ENCODE measurements at regions not wholly inside any gene's neighbourhood (a gene's known extent, or its start where the extent isn't known, plus 50 kb on each side); places are given as distances from the start of the nearest gene placed in this dataset.

DNA sequence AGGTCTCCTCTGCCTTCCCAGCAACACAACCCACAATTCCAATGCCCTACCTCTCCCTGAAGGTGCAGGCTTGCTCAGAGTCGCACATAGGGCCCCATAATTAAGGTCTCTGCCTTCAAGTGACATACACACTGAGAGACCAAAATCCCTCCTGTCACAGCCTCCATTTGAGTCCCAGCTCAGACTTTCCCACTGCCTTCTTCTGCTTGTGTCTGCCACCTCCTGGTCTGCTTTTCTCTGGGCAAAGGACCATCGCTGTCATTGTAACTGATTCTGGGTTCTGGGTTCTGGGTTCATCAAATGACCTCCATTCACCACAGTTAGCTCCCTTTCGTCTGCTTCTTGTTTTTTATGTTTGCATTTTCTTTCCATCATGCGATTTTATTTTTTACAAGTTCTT is 119.2 kb upstream of the ATP1B1 start:
- no peak for DNase-seq
- no peak for TF ChIP-seq POLR2A (IDR thresholded peaks at IDR 0.05; ENCODE audit: low read length)
- no peak for TF ChIP-seq GATA1 (IDR thresholded peaks at IDR 0.05; ENCODE audit: low read depth, low read length)

DNA sequence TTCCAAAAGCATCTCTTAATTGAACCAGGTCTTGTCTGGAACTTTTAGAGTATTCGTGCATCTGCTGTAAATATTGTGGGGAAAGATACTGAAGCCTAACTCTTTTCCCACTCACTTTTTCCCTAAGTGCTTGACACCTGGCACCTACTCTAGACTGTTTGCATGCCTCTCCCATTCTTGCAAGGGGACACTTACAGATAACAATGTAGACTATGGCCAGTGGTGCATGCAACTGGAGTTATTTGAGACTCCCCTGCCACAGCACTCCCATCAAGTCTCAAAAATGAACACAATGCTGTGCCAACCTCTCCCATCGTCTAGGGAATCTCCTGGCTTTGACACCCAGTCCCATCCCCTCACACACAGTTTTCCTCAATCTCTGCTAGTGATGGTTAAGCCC is 118.6 kb upstream of the ATP1B1 start:
- TF ChIP-seq POLR2A (IDR thresholded peaks at IDR 0.05; ENCODE audit: low read length): no peak
- TF ChIP-seq GATA1 (IDR thresholded peaks at IDR 0.05; ENCODE audit: low read depth, low read length): no peak
- no peak for DNase-seq

DNA sequence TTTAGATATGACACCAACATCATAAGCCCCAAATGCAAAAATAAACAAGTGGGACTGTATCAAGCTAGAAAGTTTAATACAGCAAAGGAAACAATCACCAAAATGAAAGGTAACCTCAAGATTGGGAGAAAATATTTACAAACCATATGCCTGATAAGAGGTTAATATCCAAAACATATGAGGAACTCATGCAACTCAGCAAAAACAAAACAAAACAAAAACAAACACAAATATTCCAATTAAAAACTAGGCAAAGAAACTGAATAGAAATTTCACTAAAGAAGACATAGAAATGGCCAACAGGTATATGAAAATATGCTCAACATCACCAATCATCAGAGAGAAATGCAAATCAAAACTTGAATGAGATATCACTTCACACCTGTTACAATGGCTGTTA is 116.5 kb upstream of the ATP1B1 start:
- no peak for TF ChIP-seq GATA1 (IDR thresholded peaks at IDR 0.05; ENCODE audit: low read depth, low read length)
- TF ChIP-seq POLR2A (IDR thresholded peaks at IDR 0.05; ENCODE audit: low read length): no peak
- DNase-seq: no peak

DNA sequence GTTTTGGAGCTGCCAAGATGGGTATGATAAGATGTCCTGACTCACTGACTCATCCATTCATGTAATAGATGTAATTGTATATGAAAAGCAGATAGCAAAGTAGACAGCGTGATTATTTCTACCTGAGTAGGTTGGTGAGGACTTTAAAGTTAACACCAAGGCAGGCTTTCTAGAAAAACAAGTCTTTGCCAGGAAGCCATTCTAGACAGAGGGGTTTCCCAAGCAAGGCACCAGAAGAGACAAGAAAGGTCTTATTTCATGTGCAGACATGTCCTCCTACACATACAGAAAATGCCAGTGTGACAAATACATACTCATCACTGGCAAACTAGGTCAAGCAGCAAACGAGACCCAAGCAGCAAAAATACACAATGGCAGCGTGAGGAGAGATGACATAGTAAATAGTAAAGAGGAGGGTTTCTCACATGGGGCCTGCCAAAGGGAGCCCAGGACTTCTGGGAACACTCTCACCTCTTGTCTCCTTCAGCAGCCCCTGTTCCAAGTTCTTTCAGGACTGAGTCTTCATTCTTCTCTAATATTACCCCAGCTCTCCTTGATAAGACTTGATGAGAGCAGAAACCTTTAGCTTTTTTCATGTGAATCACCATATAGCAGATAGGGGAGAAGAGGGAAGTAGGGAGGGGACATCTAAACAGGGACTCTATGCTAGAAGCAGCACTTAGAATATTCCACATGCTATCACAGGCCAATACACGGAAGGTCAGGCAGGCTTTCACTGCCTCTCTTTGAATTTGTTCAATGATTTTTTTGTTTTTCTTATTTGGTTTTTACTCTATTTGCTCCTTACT is 114.6 kb upstream of the ATP1B1 start:
- TF ChIP-seq GATA1 (IDR thresholded peaks at IDR 0.05; ENCODE audit: low read depth, low read length) (no peak), POLR2A (IDR thresholded peaks at IDR 0.05; ENCODE audit: low read length) (no peak)
- DNase-seq: no peak

DNA sequence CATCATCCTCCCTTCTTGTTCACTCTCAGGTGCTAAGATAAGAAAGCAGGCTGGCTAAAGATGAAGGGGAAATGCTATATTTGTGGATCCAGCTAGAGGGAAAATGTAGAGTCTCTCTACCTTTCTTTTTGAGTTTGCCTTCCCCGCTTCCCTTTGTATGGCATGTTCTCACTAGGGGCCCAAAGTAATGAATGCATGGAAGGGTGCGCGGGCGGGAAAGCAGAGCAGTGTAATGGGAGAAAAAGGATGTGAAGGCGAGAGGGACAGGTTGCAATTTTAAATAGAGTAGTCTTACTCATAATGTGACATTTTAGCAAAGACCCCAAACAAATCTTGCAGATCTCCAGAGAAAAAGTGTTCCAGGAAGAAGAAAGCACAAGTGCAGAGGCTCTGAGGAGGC is 105.1 kb upstream of the ATP1B1 start:
- TF ChIP-seq GATA1 (IDR thresholded peaks at IDR 0.05; ENCODE audit: low read depth, low read length): no peak
- TF ChIP-seq POLR2A (IDR thresholded peaks at IDR 0.05; ENCODE audit: low read length): no peak
- DNase-seq: no peak

DNA sequence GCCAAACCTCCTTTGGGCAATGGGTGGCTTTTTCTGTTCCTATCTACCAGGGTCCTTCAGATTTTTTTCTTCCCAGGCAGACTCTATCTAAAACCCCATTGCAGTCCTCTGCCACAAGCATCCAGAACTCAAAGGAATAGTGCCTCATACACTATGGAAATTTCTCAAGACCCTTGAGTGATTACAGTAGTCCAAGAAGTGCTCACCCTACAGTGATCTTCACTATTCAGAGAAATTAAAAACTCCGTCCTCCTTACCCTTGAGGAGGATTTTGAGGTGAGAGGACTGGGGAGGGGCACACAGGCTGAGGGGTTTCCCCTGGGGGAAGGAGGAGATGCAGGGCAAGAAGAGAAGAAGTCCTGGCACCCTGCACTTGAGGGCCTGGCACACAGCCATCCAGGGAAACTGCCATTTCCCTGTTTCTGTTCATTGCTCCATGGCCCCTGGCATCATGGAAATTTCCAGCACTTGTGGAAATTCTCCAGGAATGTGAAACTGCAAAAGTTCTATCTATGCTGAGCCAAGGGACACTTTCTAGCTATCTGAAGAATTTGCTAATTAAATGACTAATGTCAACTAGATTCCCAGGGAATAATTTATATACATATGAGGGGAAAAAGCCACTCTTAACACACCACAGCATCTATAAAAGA is 102.5 kb upstream of the ATP1B1 start:
- DNase-seq: no peak
- TF ChIP-seq GATA1 (IDR thresholded peaks at IDR 0.05; ENCODE audit: low read depth, low read length) (no peak), POLR2A (IDR thresholded peaks at IDR 0.05; ENCODE audit: low read length) (no peak)

DNA sequence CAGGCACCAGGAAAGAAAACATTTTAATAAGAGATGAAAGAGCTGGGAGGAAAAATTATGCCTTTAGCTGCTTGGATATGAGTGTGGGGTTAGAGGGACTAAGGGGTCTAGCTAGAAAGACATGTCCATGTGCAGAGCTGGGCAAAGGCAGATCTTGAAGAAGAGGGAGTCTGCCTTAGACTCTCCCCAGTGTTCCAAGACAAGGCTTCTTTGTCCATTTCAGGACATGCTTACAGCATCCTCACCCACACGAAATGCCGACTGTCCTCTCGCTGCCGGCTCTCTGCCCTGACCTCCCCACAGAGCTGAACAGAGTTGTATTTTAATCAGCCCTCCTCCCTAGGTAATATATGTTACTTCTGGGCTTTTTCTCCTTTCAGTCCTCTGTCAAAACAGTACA is 100.7 kb upstream of the ATP1B1 start:
- DNase-seq: no peak
- TF ChIP-seq GATA1 (IDR thresholded peaks at IDR 0.05; ENCODE audit: low read depth, low read length) (no peak), POLR2A (IDR thresholded peaks at IDR 0.05; ENCODE audit: low read length) (no peak)

DNA sequence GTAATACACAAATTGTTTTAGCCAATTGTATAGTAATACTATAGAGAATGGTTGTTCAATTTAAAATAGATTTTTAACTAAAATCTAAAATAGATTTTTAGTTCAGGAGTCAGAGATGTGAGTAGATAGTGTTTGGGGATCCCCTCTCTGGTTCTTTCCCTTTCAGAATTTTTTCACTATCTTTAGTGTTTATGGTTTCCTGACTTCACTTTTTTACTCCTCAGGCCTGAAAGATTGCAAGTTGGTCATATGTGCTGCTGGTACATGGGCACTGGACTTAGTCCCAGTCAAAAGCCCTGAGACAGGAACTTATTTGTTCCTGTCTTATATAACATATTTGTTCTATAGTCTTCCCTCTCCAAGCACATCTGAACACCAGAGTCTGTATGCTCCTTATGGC is 96.8 kb upstream of the ATP1B1 start:
- no peak for DNase-seq
- TF ChIP-seq POLR2A (IDR thresholded peaks at IDR 0.05; ENCODE audit: low read length): no peak
- TF ChIP-seq GATA1 (IDR thresholded peaks at IDR 0.05; ENCODE audit: low read depth, low read length): no peak

DNA sequence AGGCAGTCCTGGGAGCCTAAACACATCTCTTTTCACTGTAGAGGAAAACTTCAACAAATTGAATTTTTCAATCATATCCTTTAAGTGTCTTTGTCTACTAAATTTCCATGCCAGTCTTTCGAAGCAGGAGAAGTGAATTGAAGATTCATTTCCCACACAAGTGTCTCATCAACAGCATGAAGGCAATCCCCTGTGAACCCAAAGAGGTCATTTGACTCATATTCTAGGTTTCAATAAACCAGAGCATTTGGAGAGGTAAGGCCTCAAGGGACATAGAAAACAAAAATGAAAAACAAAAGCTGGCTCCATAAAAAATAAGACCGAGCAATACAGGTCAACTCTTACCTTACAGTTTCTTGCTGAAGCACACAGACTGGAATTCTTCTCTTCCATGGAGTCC is 94.1 kb upstream of the ATP1B1 start:
- no peak for DNase-seq
- no peak for TF ChIP-seq GATA1 (IDR thresholded peaks at IDR 0.05; ENCODE audit: low read depth, low read length)
- no peak for TF ChIP-seq POLR2A (IDR thresholded peaks at IDR 0.05; ENCODE audit: low read length)

DNA sequence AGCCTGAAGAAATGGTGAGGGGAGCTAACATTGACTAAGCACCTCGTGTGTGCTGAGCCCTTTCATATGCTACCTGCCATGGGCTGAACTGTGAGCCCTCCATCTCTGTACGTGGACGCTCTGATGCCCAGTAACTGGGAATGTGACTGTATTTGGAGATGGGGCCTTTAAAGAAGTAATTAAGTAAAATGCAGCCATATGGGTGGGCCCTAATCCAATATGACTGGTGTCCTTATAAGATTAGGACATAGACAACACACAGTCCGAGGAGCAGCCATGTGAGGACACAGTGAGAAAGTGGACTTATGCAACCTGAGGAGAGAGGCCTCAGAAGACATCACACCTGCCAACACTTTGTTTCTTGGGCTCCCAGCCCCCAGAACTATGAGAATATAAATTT is 92.7 kb upstream of the ATP1B1 start:
- DNase-seq: no peak
- no peak for TF ChIP-seq GATA1 (IDR thresholded peaks at IDR 0.05; ENCODE audit: low read depth, low read length)
- TF ChIP-seq POLR2A (IDR thresholded peaks at IDR 0.05; ENCODE audit: low read length): no peak

DNA sequence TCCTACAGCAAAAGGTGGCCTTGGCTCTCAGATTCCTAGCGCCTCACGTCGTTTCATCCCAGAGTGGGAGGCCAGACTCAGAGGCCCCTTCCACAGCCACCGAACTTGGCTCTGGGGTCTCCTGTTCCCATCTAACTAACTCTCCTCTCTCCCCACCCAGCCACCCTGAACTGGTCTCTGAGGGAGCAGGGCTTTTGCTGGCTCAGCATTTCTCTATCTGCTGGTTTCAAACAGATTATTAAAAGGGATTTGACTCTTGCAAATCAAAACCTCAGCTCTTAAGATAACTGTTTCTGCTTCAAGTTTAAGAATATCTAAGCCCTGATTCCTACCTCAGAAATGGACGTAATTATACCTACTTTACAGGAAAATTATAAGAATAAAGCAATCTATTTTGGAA is 91.0 kb upstream of the ATP1B1 start:
- DNase-seq: no peak
- no peak for TF ChIP-seq GATA1 (IDR thresholded peaks at IDR 0.05; ENCODE audit: low read depth, low read length)
- TF ChIP-seq POLR2A (IDR thresholded peaks at IDR 0.05; ENCODE audit: low read length): no peak

DNA sequence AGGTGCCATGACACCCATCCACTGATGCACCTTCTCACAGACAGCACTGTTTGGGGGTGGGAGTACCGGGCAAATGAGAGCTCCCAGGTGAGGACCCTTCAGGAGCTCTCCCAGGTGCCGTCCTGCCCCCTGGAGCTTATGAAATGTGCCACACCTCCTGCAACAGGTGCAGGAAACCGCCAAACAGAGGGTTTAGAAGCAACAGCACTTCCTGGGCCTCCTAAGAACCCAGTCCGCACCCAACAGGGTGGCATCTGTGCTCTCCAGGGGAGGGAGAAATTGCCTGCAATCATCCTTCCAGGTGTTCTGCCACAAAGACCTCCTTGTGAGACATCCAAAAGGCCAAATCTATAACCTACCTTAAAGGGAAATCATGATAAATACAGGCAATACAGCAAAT is 87.7 kb upstream of the ATP1B1 start:
- no peak for DNase-seq
- no peak for TF ChIP-seq POLR2A (IDR thresholded peaks at IDR 0.05; ENCODE audit: low read length)
- TF ChIP-seq GATA1 (IDR thresholded peaks at IDR 0.05; ENCODE audit: low read depth, low read length): no peak

DNA sequence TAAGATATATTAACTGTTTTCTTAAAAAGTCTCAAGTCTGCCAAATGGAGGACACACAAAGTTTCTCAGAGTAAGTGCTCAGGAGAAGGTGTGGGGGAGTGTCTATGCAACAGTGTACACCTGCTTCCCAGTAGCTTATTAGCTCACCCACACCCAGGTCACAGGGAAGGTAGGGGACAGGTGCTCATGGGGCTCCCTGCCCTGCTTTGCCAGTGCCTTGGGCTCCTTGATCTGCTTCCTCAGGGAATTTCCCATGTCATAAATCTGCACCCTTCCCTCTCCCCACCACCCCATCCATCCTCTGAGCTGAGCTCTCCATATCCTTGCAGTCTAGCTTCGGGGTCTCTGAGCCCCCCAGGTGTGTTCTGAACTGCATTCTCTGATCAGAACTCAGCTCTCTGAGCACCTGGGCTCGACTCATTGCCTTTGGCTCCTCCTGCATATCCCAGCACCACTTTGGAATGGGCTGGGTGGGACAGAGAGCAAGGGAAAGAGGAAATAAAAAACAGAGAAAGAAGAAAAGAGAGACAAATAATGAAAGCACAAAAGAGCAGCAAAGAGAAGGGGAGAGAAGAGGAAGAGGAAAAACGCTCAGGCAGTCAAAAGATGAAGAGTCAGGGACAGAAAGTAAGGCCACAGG is 87.0 kb upstream of the ATP1B1 start:
- DNase-seq: no peak
- TF ChIP-seq GATA1 (IDR thresholded peaks at IDR 0.05; ENCODE audit: low read depth, low read length): no peak
- no peak for TF ChIP-seq POLR2A (IDR thresholded peaks at IDR 0.05; ENCODE audit: low read length)

DNA sequence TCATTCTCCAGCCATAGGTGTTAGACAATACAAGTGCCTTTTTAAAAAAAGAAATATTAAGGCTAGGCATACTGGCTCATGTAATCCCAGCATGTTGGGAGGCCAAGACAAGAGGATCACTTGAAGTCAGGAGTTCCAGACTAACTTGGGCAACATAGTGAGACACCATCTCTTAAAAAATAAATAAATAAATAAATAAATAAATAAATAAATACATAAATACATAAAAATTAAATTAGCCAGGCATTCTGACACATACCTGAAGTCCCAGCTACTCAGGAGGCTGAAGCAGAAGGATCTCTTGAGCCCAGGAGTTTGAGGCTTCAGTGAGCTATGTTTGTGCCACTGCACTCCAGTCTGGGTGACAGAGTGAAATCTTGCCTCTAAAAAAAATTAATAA is 85.8 kb upstream of the ATP1B1 start:
- no peak for TF ChIP-seq GATA1 (IDR thresholded peaks at IDR 0.05; ENCODE audit: low read depth, low read length)
- TF ChIP-seq POLR2A (IDR thresholded peaks at IDR 0.05; ENCODE audit: low read length): no peak

DNA sequence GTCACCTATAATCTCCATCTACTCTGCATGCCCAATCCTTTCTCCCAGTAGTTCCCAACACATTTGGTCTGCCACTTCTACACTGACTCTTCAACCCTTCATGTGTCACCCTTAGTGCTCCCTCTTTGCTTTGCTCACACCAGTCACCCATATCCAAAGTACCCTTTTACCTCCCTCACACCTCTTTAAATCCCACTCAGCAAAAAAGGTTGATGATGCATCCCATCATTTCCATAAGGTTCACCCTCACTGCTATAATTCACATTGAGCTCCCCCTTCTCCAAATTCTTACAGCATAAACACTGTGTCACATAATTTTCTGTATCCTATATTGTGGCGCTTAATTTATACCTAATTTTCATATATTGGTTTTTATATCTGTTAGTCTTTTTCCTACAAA is 83.8 kb upstream of the ATP1B1 start:
- DNase-seq: no peak
- TF ChIP-seq GATA1 (IDR thresholded peaks at IDR 0.05; ENCODE audit: low read depth, low read length) (no peak), POLR2A (IDR thresholded peaks at IDR 0.05; ENCODE audit: low read length) (no peak)

More for the DNA sequence above, 85.8 kb upstream of the ATP1B1 start:
- DNase-seq: no peak
